Mucosa of rectum (tissue), 2 donors: ENCODE measurements at regions not wholly inside any gene's neighbourhood (a gene's known extent, or its start where the extent isn't known, plus 50 kb on each side); places are given as distances from the start of the nearest gene placed in this dataset.
"Not testable (repeated sequence)": the region's sequence is repeated elsewhere in the genome, so short reads cannot be mapped to it uniquely, and the experiment has no call there.

Experiments
- H3K27ac ChIP-seq, 2 donors: one replicate each; pipeline ENCODE4 v1.7.0; 2013; ENCODE audit warnings: inconsistent platforms in 2 of 2, low read depth in 2 of 2, low read length in 2 of 2
- H3K27me3 ChIP-seq, 2 donors: one replicate each; pipeline ENCODE4 v1.7.0; 2013; ENCODE audit warnings: low read length in 2 of 2; ENCODE audit not compliant: control insufficient read depth in 2 of 2, insufficient read depth in 2 of 2
- H3K36me3 ChIP-seq, 2 donors: one replicate each; pipeline ENCODE4 v1.7.0; 2013; ENCODE audit warnings: low read length in 2 of 2; ENCODE audit not compliant: control insufficient read depth in 2 of 2, insufficient read depth in 2 of 2
- H3K4me1 ChIP-seq, 2 donors: one replicate each; pipeline ENCODE4 v1.7.0; 2013; ENCODE audit warnings: low read length in 2 of 2, mild to moderate bottlenecking in 1 of 2; ENCODE audit not compliant: control insufficient read depth in 2 of 2, insufficient read depth in 2 of 2
- H3K4me3 ChIP-seq, 2 donors: one replicate each; pipeline ENCODE4 v1.7.0; 2013; ENCODE audit warnings: low read length in 2 of 2
- H3K9ac ChIP-seq, 2 donors: one replicate each; pipeline ENCODE4 v1.7.0; 2013; ENCODE audit warnings: low read length in 2 of 2, low read depth in 1 of 2, mild to moderate bottlenecking in 1 of 2
- H3K9me3 ChIP-seq, 2 donors: one replicate each; pipeline ENCODE4 v1.7.0; 2013; ENCODE audit warnings: low read length in 2 of 2; ENCODE audit not compliant: control insufficient read depth in 2 of 2
- donor health status: healthy.
- donor health status: Normal muscosa, but diverticular disease.

GRCh38 chr18:71398531-71398930 lies 1109.7 kb downstream of the SOCS6 start:
- H3K4me3 ChIP-seq = no peak overlapping the region
- no peak overlapping the region for H3K9ac ChIP-seq
- no peaks in the 10 kb centered on the region for H3K27me3 ChIP-seq
- H3K9me3 ChIP-seq = no peaks in the 10 kb centered on the region
- no peaks in the 10 kb centered on the region for H3K4me1 ChIP-seq
- no peaks in the 10 kb centered on the region for H3K36me3 ChIP-seq
- H3K27ac ChIP-seq = no peak overlapping the region

- Histone ChIP-seq H3K9ac (no peak overlapping the region), H3K9me3 (no peaks in the 10 kb centered on the region), H3K27ac (no peak overlapping the region), H3K4me1 (no peaks in the 10 kb centered on the region), H3K36me3 (no peaks in the 10 kb centered on the region), H3K27me3 (no peaks in the 10 kb centered on the region), H3K4me3 (no peak overlapping the region)
Observed at GRCh38 chr18:71388148-71388547, 1099.3 kb downstream of the SOCS6 start.

DNA sequence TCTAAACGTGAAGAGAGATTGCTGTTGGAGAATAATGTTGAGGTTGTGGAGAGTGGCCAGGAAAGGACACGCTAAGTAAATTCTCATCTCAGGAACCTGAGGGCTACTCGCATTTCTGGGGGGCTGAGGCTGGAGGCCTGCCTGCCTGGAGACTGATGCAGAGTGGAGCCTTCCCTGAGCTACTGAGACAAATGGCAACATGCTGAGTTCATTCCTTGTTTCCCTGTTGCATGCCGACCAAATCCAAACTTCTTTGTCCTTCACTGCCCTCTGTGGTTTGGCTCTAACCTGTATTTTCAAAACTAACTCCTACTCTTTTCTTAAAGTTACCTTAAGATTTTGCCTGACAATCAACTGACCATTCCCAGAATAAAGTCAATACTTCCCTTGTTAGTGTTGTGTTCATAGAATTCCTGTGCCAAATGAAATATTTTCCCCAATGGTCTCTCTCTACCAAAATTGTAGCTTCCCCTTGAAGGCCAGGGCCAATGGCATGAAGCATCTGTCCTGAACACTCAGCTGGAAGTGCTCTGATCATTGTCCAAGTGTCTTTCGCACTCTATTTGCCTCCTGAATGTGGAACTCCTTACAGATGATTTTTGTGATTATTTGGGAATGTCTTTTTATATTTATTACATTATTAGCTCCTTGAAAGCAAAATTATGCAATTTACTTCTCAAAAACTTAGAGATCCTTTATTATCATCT lies 1085.6 kb downstream of the SOCS6 start:
- Histone ChIP-seq H3K9ac (no peak overlapping the region), H3K4me3 (no peak overlapping the region), H3K9me3 (no peaks in the 10 kb centered on the region), H3K27ac (no peak overlapping the region), H3K4me1 (no peaks in the 10 kb centered on the region), H3K36me3 (no peaks in the 10 kb centered on the region), H3K27me3 (no peaks in the 10 kb centered on the region)

- no peak overlapping the region for H3K9ac ChIP-seq
- H3K4me3 ChIP-seq = no peak overlapping the region
- H3K36me3 ChIP-seq = no peaks in the 10 kb centered on the region
- no peaks in the 10 kb centered on the region for H3K27me3 ChIP-seq
- H3K9me3 ChIP-seq = no peaks in the 10 kb centered on the region
- no peaks in the 10 kb centered on the region for H3K4me1 ChIP-seq
- H3K27ac ChIP-seq = no peak overlapping the region
Observed at GRCh38 chr18:71371951-71372605, 1083.2 kb downstream of the SOCS6 start.

GRCh38 chr18:71370671-71371445 lies 1082.0 kb downstream of the SOCS6 start:
- no peak overlapping the region for H3K4me3 ChIP-seq
- no peaks in the 10 kb centered on the region for H3K36me3 ChIP-seq
- no peak overlapping the region for H3K27ac ChIP-seq
- peaks cover 0 to 5% of the 10 kb centered on the region in 2 donors for H3K9me3 ChIP-seq
- no peaks in the 10 kb centered on the region for H3K4me1 ChIP-seq
- no peak overlapping the region for H3K9ac ChIP-seq
- H3K27me3 ChIP-seq = no peaks in the 10 kb centered on the region

- H3K9me3 ChIP-seq = peaks cover 0 to 5% of the 10 kb centered on the region in 2 donors
- no peaks in the 10 kb centered on the region for H3K36me3 ChIP-seq
- no peaks in the 10 kb centered on the region for H3K4me1 ChIP-seq
- no peak overlapping the region for H3K4me3 ChIP-seq
- no peaks in the 10 kb centered on the region for H3K27me3 ChIP-seq
- no peak overlapping the region for H3K27ac ChIP-seq
- H3K9ac ChIP-seq = no peak overlapping the region
Observed at GRCh38 chr18:71370095-71370494, 1081.2 kb downstream of the SOCS6 start.

- no peak overlapping the region for H3K4me3 ChIP-seq
- no peaks in the 10 kb centered on the region for H3K36me3 ChIP-seq
- H3K4me1 ChIP-seq = no peaks in the 10 kb centered on the region
- H3K9me3 ChIP-seq = peaks cover 0 to 5% of the 10 kb centered on the region in 2 donors
- H3K27ac ChIP-seq = no peak overlapping the region
- H3K27me3 ChIP-seq = no peaks in the 10 kb centered on the region
- no peak overlapping the region for H3K9ac ChIP-seq
Observed at GRCh38 chr18:71362140-71362539, 1073.3 kb downstream of the SOCS6 start.

DNA sequence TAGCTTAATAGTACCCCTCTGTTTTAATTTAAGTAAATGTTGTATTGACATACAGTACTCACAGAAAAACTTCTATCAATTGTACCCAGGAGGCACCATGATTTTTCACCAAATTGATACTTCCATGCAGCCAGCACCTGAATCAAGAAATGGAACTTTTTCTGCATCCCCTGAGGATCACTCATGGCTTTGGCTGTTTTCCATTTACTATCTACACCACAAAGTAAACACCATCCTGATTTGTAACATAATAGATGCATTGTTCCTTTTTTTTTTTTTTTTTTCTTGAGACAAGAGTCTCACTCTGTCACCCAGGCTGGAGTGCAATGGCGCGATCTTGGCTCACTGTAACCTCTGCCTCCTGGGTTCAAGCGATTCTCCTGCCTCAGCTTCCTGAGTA lies 1066.8 kb downstream of the SOCS6 start:
- not testable (repeated sequence) for H3K27me3 ChIP-seq, H3K9ac ChIP-seq, H3K9me3 ChIP-seq, H3K27ac ChIP-seq, H3K4me1 ChIP-seq, H3K36me3 ChIP-seq, H3K4me3 ChIP-seq

DNA sequence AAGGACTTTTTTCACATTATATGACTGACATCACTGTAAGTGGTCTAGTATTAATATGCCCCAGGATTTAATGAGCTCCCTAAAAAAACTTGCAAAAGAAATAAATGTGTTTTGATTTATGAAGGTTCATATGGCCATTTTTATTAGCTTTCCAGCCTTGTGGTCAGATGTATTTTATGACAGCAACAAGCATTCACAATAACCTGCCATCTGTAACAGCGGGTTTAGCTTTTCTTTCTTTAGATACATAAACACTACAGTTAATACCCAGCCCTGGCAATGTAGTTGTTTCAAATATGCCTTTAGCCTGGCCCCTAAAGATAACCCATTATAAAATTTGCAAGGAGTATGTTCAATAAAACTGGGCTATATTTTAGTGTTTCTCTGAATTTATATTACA lies 1063.8 kb downstream of the SOCS6 start:
- no peaks in the 10 kb centered on the region for H3K36me3 ChIP-seq
- no peaks in the 10 kb centered on the region for H3K9me3 ChIP-seq
- H3K4me3 ChIP-seq = no peak overlapping the region
- no peaks in the 10 kb centered on the region for H3K4me1 ChIP-seq
- no peaks in the 10 kb centered on the region for H3K27me3 ChIP-seq
- no peak overlapping the region for H3K9ac ChIP-seq
- no peak overlapping the region for H3K27ac ChIP-seq

GRCh38 chr18:71336576-71337210 lies 1047.8 kb downstream of the SOCS6 start:
- no peaks in the 10 kb centered on the region for H3K36me3 ChIP-seq
- H3K4me3 ChIP-seq = no peak overlapping the region
- H3K27me3 ChIP-seq = no peaks in the 10 kb centered on the region
- no peak overlapping the region for H3K27ac ChIP-seq
- H3K9ac ChIP-seq = no peak overlapping the region
- no peaks in the 10 kb centered on the region for H3K4me1 ChIP-seq
- H3K9me3 ChIP-seq = no peaks in the 10 kb centered on the region
